ENCODE measurements at regions not wholly inside any gene's neighbourhood (a gene's known extent, or its start where the extent isn't known, plus 50 kb on each side); places are given as distances from the start of the nearest gene placed in this dataset.
"Not testable (repeated sequence)": the region's sequence is repeated elsewhere in the genome, so short reads cannot be mapped to it uniquely, and the experiment has no call there.

DNA sequence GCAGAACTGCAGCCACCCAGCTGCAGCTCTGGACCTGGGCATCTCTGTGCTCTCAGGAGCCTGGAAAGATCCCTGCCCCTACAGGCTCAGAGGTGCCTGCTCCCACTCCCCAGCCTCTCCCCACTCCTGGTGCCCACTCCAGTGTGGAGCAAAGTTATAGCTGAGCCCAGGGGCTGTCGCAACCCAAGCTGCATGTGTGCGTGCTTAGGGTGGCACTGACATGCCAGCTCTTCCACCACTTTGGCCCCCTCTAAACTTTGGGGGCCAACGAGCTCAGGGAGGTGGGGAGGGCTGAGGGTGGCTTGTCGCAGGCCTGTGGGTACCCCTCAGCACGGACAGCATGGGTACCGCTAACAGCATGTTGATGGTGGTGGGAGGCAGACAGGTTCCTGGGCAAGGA lies 126.3 kb upstream of the FHL2 start:
- no peak for DNase-seq

DNA sequence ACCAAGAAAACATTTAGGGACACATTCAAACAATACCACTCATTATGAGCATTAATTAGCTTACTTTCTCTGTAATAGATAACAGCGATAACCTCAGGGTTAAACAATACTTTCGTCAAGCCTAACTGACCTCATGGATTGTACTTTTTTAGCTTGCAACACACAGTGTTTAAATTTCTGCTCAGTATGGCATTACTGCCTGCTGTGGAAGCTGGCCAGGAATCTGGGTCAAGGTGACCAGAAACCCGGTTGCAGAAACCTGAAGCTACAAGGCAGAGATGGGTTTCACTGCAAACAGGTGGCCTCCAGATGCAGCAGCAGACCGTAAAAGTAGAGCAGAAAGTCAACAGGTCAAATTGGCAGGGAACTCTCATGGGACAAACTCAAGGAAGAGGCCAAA lies 123.8 kb upstream of the FHL2 start:
- DNase-seq: no peak

DNA sequence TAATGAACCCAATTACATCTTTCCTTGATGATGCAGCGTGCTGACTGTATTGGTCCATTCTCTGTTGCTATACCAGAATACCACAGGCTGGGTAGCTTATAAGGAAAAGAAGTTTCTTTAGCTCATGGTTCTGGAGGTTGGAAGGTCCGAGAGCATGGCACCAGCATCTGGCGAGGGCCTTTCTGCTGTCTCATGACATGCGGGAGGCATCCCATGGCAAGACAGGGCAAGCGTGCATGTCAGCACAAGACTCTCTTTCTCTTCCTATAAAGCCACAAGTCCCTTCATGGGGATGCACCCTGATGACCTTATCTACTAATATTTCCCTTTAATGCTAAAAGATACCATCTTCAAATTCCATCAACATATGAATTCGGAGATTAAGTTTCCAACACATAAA lies 122.8 kb upstream of the FHL2 start:
- DNase-seq: no peak

DNA sequence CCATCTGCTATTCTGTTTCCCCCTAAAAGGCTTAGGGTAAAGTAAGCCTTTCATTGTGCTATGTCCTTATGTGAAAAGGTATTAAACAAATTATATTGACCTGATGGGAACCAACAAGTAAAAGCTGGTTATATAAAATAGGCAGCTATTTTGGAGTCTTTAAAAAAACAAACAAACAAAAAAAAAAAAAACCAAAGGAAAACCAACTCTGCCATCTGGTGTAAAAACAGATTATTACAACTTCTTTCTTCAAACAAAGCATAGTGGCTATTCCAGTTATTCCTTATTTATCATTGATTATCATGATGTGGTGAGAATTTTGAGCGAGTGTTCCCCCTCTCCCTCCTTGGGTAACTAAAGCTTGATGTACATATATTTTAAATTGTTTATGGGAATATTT lies 122.3 kb upstream of the FHL2 start:
- DNase-seq: no peak

DNA sequence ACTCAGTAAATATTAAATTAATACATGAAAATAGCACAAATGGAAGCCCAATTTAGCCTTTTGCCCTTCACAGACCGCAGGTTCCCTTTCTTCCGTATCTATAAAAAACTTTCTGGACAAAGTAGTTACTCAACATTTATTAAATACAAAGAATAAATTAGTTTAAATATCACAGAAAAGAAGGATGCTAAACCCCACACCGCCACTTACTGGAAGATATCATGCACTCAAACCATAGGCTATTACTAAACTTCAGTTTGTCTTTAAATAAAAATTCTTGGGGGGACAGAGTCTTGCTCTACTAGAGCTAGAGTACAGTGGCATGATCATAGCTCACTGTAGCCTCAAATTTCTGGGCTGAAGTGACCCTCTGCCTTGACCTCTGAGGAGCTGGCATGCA lies 120.7 kb upstream of the FHL2 start:
- no peak for DNase-seq

DNA sequence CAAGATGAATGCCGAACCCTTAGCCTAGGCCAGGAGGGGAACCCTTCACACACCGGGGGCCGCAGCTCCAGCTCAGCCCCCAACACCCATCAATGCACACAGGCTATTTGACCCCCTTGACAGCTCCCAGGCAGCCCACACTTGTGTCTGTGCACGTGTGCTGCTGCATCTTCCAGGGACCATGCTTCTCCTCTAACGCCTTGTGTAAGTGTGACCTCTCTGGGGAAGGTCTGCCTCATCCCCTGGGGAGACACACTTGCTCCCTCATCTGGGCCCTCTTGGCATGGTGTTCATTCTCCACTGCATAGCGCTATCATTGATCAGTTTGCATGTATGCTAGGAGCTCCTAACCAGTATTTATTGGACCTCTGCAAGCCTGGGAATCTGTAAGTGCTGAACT lies 120.0 kb upstream of the FHL2 start:
- DNase-seq: no peak

DNA sequence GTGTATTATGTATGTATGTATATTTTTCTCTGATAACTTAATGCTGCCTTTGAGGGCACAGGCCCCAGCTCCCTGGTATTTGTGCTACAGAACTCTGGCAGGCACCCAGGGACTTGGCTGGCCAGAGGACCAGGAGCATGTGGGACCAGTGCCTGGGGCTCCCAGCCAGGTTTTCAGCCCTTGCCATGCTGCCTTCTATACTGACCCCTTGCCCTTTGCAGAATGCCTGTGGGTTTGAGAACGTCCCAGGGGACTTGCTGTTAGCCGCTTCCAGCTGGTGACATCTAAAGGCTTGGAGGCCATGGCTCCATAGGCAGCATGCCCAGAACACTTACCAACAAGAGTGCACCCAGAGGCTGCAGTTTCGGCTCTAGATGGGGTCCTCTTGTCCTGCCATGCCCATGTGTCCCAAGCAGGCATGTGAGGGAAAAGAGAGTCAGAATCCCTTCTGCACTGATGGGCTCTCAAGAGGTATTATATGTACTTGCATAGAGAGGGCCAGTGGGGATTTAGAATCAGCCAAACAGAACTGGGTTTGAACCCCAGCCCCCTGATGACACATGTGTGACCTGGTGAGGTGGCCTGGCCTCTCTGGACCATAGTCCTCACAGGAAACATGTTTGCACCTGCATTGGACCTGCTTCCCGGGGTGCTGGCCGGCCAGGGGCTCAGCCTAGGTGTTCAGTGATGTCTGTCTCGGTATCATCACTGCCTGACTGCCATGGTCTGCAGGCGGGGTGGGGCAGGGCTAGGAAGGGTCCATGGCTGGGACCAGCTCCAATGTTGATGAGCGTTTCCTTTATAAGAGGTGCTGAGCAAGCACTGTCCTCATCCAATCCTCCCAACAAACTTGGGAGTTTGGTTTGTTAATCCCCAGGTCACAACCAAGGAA lies 119.2 kb upstream of the FHL2 start:
- DNase-seq: no peak

DNA sequence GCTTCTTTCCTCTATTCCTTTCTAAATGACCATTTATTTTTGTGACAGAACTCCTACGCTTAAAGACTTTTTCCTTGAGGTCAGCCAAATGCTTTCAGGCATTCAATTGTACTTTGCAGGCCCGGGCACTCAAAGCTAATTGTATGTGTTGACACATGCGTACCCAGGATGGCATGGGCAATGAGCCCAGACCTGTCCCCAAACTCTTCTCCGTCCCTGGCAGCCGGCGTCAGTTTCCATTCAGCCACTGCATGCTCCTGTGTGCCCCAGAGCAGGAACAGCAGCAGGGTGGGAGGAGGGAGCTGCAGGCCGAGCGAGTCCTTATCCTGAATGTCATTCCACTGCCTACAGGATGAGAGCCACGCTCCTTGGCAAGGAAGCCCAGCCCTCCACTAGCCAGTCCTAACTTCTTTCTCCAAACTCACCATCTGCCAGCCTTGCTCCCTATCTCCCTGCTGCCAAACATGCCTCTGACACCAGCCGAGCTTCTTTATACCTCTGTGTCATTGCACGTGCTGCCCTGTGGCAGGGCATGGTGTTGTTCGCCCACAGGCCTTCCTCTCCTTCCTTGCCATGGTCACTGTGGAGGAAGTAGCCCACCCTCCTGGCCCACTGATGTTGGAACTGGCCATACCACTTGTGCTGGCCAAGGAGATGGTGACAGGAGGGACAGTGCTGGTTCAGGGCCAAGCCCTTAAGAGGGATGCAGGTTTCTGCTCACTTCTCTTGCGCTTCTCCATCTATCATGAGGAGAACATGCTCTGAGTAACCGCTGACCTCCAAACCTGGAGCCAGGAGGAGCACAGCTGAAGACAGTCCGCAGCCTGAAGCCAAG lies 116.9 kb upstream of the FHL2 start:
- no peak for DNase-seq

DNA sequence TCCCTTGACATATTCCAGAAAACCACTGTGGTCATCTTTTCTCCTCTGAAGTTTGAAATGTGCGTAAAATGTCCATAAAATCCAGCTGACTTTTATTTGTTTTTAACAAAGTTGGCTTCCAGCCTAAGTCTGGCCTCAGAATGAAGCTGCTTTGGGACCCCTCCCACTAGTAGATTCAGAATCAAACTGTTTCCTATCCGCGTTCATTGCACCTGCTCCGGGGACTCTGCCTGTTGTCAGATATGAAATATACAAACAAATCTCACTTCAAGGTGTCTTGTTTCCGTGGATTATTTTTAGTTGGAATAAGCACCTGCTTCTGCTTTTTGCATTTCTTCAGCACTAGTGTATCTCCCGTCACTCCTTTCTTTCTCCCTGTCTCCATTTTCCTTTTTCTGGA lies 115.7 kb upstream of the FHL2 start:
- DNase-seq: no peak

DNA sequence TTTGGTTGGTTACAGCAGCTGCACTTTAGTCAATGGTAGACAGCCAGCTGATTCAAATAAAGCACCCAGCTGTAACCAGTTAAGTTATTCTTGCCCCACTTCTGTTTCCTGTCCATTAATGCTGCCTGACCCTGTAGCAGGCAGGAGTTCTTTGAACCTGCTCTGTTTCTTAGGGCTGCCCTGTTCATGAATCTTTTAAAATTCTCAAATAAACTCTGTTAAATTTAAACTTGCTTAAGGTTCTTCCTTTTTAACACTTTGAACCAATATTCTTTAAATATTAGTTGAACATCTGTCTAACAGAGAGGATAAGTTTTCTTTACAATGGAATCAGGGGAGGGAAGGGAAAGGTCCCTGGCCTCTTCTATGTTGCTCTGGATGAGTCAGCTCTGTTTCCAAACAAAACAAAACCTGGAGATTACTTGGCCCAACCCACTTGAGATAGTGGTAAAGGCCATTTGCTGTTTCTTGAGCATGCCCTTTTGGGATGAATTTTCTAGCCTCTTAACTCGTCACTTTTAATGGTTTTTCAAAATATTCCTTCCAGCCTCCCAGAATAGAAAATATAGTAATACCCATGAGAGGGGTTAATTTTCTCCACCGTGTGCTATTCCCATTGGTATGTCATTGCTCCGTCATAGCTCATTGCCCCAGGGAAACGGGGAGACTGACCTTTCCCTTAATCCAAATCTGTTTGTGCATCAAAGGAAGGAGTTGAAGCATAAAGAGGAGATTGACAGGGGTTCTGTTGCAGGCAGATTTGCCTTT lies 112.1 kb upstream of the FHL2 start:
- DNase-seq: no peak

DNA sequence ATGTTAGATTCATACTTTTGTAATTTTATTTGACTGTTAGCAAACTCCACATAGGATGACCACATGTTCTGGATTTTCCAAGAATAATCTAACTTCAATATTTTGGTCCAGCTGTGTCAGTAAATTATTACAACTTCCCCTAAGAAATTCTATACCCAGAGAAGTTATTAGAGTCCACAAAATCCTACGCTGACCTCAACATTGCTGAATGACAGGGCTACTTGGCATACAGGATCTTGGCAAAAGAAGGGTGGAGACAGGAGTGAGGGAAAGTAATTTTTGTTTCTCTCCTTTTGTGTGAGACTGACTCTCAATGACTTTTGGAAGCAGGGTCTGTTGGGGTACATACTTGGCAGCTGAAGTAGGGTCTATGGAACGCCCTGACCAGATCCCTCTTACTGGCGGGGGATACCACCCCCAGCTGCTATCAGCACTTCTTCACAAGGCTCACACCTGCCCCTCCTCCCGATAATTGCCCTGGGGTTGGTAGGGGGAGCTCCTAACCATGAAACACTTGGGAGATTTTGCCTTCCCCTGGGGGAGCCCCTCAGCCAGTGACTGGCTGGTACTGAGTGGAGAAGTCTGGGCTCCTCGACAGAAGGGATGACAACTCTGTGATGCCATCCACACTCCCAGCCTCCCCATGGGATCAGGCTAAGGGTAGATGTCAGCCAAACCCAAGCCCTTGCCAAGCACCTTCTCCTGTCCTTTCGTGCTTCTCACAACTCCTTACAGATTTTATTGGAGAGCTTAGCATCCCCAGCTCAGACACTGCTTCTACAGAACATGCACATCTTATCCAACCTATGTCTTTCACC lies 110.6 kb upstream of the FHL2 start:
- DNase-seq: no peak

DNA sequence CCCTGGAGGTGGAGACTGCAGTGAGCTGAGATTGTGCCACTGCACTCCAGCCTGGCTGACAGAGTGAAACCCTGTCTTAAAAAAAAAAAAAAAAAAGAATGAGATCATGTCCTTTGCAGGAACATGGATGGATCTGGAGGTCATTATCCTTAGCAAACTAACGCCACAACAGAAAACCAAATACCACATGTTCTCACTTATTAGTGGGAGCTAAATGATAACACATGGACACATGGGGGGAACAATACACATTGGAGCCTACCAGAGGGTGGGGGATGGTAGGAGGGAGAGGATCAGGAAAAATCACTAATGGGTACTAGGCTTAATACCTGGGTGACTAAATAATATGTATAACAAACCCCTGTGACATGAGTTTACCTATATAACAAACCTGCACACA lies 108.0 kb upstream of the FHL2 start:
- not testable (repeated sequence) for DNase-seq

DNA sequence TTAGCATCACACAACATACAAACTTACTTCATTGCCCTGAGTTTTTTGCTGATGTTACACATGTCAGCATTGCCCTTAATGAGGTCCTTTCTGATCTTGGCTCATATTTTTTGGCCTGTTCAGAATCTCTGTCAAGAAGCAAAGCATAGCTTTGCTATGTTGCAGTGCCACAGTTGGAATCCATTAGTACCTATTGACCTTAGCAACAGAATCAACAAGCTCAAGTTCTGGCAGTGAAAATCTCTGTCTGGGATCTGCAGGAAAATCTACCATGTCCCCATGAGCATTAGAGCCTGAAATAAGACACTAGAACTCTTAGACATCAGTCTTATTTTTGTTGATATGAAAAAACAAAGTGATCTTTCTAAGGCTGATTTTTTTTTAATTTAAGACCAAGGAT lies 105.6 kb upstream of the FHL2 start:
- no peak for DNase-seq

DNA sequence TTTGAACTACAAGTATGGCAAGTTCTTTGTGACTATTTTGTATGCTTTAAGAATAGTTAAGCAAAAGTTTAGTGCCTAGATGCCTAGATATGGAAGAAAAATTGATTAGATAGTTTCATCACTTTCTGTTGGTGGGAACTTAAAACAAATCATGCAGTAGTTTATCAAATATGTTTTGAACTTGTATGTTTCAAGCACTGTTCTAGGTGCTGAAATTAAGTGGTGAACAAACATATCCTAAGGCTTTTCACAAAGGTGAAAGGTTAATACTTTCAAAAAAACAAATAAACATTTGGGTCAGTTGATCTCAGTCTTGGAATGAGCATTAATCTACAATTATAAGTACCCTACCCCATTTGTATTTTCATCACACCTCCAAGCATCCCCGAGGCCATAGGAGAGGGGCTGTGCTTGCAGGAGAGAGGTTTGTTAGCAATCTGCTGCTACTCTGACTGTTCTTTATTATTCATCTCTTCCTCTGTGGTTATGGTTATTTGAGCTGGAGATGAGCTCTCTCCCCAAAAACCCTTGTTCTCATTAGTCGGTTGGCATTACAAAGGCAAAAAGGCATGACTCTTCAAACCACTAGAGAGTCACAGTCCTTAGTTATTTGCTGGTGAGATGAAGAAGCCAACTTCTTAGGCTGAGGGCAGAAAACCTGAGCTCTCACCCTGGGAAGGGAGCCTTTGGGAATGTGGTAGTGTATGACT lies 103.9 kb upstream of the FHL2 start:
- no peak for DNase-seq

DNA sequence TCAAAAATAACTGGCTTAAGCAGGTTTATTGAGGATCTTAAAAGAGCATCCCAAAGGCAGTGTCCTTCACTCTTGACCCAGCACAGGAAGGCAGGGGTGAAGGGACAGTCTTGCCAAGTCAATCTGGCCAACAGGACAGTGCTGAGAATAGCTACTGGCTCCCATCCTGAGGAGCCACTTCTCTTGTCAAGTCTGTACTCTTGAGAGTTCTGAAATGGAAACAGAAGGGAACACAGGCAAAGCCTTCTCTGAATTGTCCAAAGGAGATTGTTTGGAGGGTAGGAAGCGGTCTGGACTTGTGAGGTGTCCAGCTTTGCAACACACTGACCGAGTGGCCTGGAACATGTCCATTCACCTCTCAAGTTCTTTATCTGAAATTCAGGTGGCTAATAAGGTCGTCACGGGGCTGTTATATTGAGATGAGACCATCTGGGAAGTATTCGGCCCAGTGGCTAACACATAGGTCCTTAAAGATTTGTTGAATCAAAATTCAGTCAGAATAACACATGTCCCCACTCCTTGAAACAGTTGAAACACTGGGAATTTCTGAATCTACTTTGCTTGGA lies 99.5 kb upstream of the FHL2 start:
- no peak for DNase-seq

DNA sequence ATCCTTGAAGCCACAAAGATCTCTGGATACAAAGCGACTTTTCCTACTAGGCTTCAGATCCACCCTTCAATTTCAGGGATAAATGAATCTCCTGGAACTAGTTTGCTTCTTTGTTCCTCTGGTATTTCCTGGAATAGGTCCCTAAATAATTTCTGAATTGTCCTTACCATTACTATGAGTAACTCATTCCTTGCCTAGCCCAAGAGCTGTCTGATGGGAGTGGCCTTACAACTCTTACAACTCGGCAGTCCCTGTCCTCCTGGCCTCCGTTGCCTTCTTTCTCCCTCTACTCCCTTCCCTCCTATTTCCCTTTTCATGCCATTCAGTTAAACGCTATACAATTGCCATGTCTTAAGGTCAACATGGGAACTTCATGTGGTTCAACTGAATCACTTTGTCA lies 98.2 kb upstream of the FHL2 start:
- DNase-seq: no peak

DNA sequence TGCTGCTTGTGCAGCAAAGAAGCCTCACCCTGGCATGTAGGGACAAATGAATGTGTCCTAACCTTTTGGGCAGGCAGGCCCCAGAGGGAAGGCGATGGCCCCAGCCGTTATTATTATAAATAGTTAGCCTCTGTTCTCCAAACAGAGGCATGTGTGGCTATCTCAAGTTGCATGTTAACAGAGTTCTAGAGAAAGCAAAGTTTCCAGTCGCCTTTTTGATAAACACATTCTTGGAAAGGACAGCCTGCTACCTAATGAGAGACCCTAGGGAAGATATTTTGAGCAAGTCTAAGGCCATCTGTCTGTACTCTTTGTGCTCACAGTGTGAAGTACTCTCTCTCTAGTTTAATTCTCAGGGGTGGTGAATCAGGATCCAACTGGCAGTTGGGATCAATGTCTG lies 97.4 kb upstream of the FHL2 start:
- no peak for DNase-seq

DNA sequence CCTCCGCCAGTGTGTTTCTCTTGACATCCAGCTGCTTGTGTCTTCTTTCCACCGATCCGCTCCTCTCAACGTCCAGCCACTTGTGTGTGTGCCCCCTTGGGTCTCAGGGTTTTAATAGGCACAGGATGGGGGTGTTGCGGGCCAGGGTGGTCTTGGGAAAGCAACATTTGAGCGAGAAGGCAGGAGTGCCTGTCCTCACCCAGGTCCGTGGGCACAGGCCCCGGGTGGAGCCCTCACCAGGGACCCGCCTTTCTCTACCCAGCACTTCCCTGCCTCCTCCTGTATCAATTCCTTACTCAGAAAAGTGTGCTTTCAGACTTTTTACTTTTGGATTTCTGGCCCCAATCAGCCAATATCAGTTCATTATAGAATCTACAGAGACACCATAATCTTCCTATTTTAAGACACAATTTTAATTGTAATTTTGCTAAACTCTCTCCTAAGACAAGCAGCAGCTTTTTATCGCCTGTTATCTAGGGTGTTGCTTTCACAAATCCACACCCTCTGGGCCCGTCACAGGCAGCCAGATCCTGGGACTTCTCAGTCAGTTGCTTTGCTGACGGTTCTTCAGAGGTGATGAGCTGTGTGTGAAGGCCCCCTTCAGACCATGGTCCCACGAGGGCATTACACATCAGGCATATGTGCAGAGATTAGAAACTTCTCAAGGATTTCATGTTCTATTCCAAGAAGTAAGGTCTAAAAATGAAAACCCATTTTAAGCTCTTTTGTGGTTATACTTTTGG lies 96.0 kb upstream of the FHL2 start:
- DNase-seq: no peak

DNA sequence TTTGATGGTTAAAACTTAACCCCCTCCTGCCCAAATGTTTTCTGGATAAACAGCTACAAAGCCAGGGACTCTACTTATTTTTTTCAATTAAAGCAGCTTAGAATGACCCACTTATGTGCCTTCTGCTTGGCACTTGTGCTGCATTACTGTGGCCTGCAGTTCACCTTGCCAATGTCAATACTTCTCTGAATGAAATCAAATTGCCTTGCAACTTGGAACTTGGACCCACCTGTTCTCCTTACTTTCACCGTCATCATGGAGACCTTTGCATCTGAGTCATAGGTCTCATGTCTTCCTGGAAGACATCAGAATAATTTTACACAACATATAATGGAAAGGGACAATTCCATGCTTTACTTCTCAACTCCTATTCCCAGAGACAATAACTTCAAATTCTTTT lies 92.1 kb upstream of the FHL2 start:
- DNase-seq: no peak

DNA sequence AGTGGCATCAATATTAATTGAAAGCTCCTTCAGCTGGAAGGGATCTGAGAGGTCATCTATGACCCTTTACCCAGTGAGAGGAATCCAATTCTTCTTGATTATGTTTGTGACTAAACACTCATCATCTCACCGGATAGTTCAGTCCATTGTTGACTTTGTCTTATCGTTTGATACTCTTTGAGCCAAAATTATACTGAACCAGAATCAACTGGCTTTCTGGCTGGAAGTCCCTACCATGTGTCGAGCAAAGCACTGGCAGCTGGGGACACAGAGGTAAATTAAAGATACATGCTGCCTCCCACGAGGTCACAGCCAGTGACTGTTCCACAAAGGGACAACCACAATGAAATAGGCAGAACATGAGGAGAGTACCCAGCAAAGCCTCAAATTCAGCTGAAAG lies 91.4 kb upstream of the FHL2 start:
- DNase-seq: no peak
